ENCODE measurements at regions not wholly inside any gene's neighbourhood (a gene's known extent, or its start where the extent isn't known, plus 50 kb on each side); places are given as distances from the start of the nearest gene placed in this dataset.

GRCh38 chr14:82694820-82695219, 1161.2 kb upstream of the SEL1L start:
- DNase-seq (ENCODE audit: low read depth, low spot score) = no peak
- Histone ChIP-seq H3K36me3 (ENCODE audit: control insufficient read depth in 2 of 2, extremely low read depth in 1 of 2, insufficient read depth in 2 of 2, low read length in 2 of 2) (no peaks in the 10 kb centered on the region), H4K20me1 (replicated peaks; ENCODE audit: control insufficient read depth, extremely low read depth, insufficient read depth, low read length) (no peaks in the 10 kb centered on the region), H3K4me2 (ENCODE audit: insufficient read depth, low read length) (no peak overlapping the region), H3K27ac (ENCODE audit: insufficient read depth, low read depth, low read length) (no peak overlapping the region), H3K9me1 (replicated peaks; ENCODE audit: control insufficient read depth, extremely low read depth, insufficient read depth, low read length) (no peaks in the 10 kb centered on the region), H3K4me1 (ENCODE audit: control insufficient read depth, extremely low read depth, insufficient read depth, low read length) (no peaks in the 10 kb centered on the region), H3K9me3 (replicated peaks; ENCODE audit: control insufficient read depth, insufficient read depth, low read length) (no peaks in the 10 kb centered on the region), H3K27me3 (ENCODE audit: control insufficient read depth in 2 of 2, insufficient read depth in 2 of 2, low read length in 2 of 2) (no peaks in the 10 kb centered on the region), H2AFZ (ENCODE audit: low read depth, low read length) (no peak overlapping the region), H3K4me3 (replicated peaks in 1 of 3; ENCODE audit: insufficient read depth in 1 of 3, low read depth in 1 of 3, low read length in 3 of 3) (no peak overlapping the region), H3K79me2 (ENCODE audit: control insufficient read depth, insufficient read depth, low read length) (no peaks in the 10 kb centered on the region), H3K9ac (replicated peaks; ENCODE audit: extremely low read depth, insufficient read depth, low read length) (no peak overlapping the region)
- no TSS peak for BruUV-seq (replicated peaks)
- no peak for FAIRE-seq
- ChIA-PET POLR2A (no interaction called here), CTCF (no interaction called here)
- intact Hi-C loops (cut with micrococcal nuclease) (no loop called here), dilution Hi-C loops (cut with MboI; ENCODE audit: extremely low pct_ligation_motif_present, low sequenced_read_pairs) (no loop called here)
- no peak for TF ChIP-seq MYC (IDR thresholded peaks at IDR 0.05; ENCODE audit: low read depth, low read length)
- TF ChIP-seq GATA2 (IDR thresholded peaks at IDR 0.05; ENCODE audit: insufficient read depth, insufficient read length, low read depth, low read length) = no peak
- TF ChIP-seq EZH2 (IDR thresholded peaks at IDR 0.05; ENCODE audit: borderline replicate concordance, low read depth, low read length, severe bottlenecking) = no peak
- TF ChIP-seq POLR2A (IDR thresholded peaks at IDR 0.05; ENCODE audit: low read depth, low read length) = no peak

DNA sequence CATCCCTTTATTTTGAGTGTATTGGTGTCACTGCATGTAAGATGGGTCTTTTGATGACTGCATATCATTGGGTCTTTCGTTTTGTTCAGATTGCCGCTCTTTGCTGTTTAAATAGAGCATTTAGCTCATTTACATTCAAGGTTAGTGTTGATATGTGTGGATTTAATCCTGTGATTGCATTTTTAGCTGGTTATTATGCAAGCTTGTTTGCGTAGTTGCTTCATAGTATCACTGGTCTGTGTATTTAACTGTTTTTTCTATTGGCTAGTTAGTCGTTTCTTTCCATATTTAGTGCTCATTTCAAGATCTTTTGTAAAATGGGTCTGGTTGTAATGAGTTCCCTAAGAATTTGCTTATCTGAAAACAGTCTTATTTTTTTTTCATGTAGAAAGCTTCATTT, 1170.6 kb upstream of the SEL1L start:
- no peaks in the 10 kb centered on the region for H3K9me3 ChIP-seq (replicated peaks; ENCODE audit: control insufficient read depth, insufficient read depth, low read length)
- intact Hi-C loops (cut with micrococcal nuclease) = no loop called here
- POLR2A ChIA-PET = no interaction called here

More for the DNA sequence above, 1170.6 kb upstream of the SEL1L start:
- DNase-seq (ENCODE audit: low read depth, low spot score) (no peak), FAIRE-seq (no peak)
- H3K4me2 ChIP-seq (ENCODE audit: insufficient read depth, low read length) = no peak overlapping the region
- no peak overlapping the region for H3K27ac ChIP-seq (ENCODE audit: insufficient read depth, low read depth, low read length)
- H3K4me1 ChIP-seq (ENCODE audit: control insufficient read depth, extremely low read depth, insufficient read depth, low read length) = no peaks in the 10 kb centered on the region
- H3K9ac ChIP-seq (replicated peaks; ENCODE audit: extremely low read depth, insufficient read depth, low read length) = no peak overlapping the region
- dilution Hi-C loops (cut with MboI; ENCODE audit: extremely low pct_ligation_motif_present, low sequenced_read_pairs) = no loop called here
- H3K9me1 ChIP-seq (replicated peaks; ENCODE audit: control insufficient read depth, extremely low read depth, insufficient read depth, low read length) = no peaks in the 10 kb centered on the region
- H4K20me1 ChIP-seq (replicated peaks; ENCODE audit: control insufficient read depth, extremely low read depth, insufficient read depth, low read length) = no peaks in the 10 kb centered on the region
- no peak for TF ChIP-seq FOS (IDR thresholded peaks at IDR 0.05; ENCODE audit: borderline replicate concordance, insufficient read depth, low read length)
- TF ChIP-seq CTCF (IDR thresholded peaks at IDR 0.05; ENCODE audit: extremely low read depth in 1 of 2, insufficient read depth in 1 of 2, low read depth in 1 of 2, low read length in 2 of 2) = no peak
- TF ChIP-seq POLR2AphosphoS5 (IDR thresholded peaks at IDR 0.05; ENCODE audit: insufficient read depth, low read depth, low read length) = no peak
- no peak for TF ChIP-seq MAX (IDR thresholded peaks at IDR 0.05; ENCODE audit: insufficient read depth, insufficient read length)
- TF ChIP-seq EZH2 (IDR thresholded peaks at IDR 0.05; ENCODE audit: borderline replicate concordance, low read depth, low read length, severe bottlenecking) = no peak
- no peaks in the 10 kb centered on the region for H3K27me3 ChIP-seq (ENCODE audit: control insufficient read depth in 2 of 2, insufficient read depth in 2 of 2, low read length in 2 of 2)
- no peak overlapping the region for H3K4me3 ChIP-seq (replicated peaks in 1 of 3; ENCODE audit: insufficient read depth in 1 of 3, low read depth in 1 of 3, low read length in 3 of 3)
- H2AFZ ChIP-seq (ENCODE audit: low read depth, low read length) = no peak overlapping the region
- BruUV-seq (replicated peaks) = no TSS peak
- no peaks in the 10 kb centered on the region for H3K36me3 ChIP-seq (ENCODE audit: control insufficient read depth in 2 of 2, extremely low read depth in 1 of 2, insufficient read depth in 2 of 2, low read length in 2 of 2)
- CTCF ChIA-PET = no interaction called here
- H3K79me2 ChIP-seq (ENCODE audit: control insufficient read depth, insufficient read depth, low read length) = no peaks in the 10 kb centered on the region
